Endothelial cell of umbilical vein (primary cell): ENCODE measurements at regions not wholly inside any gene's neighbourhood (a gene's known extent, or its start where the extent isn't known, plus 50 kb on each side); places are given as distances from the start of the nearest gene placed in this dataset.

ENCODE experiments used
- EZH2 ChIP-seq: IDR thresholded peaks from 2 replicates; pipeline ENCODE4 v1.6.1; 2012; ENCODE audit warnings: borderline replicate concordance, low read depth, mild to moderate bottlenecking, moderate library complexity, low read length, inconsistent platforms; ENCODE audit not compliant: severe bottlenecking
- TF ChIP-seq, protein P1 (sequence below), 2 donors: IDR thresholded peaks; 1 replicate in 1 of 2; 2 replicates in 1 of 2; pipeline ENCODE4 v1.5.1; 2011; ENCODE audit warnings: low read length in 2 of 2, mild to moderate bottlenecking in 2 of 2, moderate library complexity in 2 of 2, control low read depth in 1 of 2, inconsistent platforms in 1 of 2, low read depth in 1 of 2; ENCODE audit not compliant: insufficient read depth in 1 of 2; ENCODE audit errors: extremely low read depth in 1 of 2

DNA sequence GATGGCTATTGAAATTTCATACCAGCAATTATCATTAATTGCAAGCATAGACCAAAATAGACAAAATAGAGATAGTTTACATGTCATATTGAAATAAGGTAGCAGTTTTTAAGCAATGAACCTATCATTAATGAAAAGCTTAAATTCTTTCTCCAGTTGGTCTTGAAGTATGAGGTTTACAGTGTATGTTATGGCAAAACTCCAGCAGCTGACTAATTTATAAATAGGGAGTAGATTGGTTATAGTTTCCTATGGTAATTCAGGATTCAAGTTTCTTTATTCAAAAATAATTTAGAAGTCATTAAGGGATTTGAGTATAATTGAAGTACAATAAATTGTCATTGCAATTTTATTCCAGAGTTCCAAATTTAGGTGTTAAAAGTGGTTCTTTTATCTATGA, 69.6 kb upstream of the COL5A2 start:
- TF ChIP-seq, protein P1, sequence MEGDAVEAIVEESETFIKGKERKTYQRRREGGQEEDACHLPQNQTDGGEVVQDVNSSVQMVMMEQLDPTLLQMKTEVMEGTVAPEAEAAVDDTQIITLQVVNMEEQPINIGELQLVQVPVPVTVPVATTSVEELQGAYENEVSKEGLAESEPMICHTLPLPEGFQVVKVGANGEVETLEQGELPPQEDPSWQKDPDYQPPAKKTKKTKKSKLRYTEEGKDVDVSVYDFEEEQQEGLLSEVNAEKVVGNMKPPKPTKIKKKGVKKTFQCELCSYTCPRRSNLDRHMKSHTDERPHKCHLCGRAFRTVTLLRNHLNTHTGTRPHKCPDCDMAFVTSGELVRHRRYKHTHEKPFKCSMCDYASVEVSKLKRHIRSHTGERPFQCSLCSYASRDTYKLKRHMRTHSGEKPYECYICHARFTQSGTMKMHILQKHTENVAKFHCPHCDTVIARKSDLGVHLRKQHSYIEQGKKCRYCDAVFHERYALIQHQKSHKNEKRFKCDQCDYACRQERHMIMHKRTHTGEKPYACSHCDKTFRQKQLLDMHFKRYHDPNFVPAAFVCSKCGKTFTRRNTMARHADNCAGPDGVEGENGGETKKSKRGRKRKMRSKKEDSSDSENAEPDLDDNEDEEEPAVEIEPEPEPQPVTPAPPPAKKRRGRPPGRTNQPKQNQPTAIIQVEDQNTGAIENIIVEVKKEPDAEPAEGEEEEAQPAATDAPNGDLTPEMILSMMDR (IDR thresholded peaks at IDR 0.05; ENCODE audit: extremely low read depth in 1 of 2, insufficient read depth in 1 of 2, low read depth in 1 of 2, low read length in 2 of 2), result no peak
- no peak for TF ChIP-seq EZH2
